ENCODE measurements at regions not wholly inside any gene's neighbourhood (a gene's known extent, or its start where the extent isn't known, plus 50 kb on each side); places are given as distances from the start of the nearest gene placed in this dataset.

- Histone ChIP-seq H3K36me3 (no peaks in the 10 kb centered on the region), H3K9me3 (no peaks in the 10 kb centered on the region), H3K27ac (no peak overlapping the region), H3K27me3 (ENCODE audit: low read depth) (no peaks in the 10 kb centered on the region), H3K4me3 (no peak overlapping the region), H3K4me1 (peaks cover 23% of the 10 kb centered on the region)
- ATAC-seq (no peak), DNase-seq (no peak)
- intact Hi-C loops (cut with DNase I): no loop called here
- no peak for TF ChIP-seq CTCF (IDR thresholded peaks at IDR 0.05)
These were observed 165.7 kb downstream of the BMP4 start for GRCh38 chr14:53790731-53791500.

GRCh38 chr14:53788566-53788965 lies 168.1 kb downstream of the BMP4 start:
- no peaks in the 10 kb centered on the region for H3K36me3 ChIP-seq
- DNase-seq: no peak
- H3K27me3 ChIP-seq (ENCODE audit: low read depth): no peaks in the 10 kb centered on the region
- H3K27ac ChIP-seq: no peak overlapping the region
- H3K9me3 ChIP-seq: no peaks in the 10 kb centered on the region
- no peak for TF ChIP-seq CTCF (IDR thresholded peaks at IDR 0.05)
- ATAC-seq: no peak
- no peak overlapping the region for H3K4me3 ChIP-seq
- peaks cover 7% of the 10 kb centered on the region for H3K4me1 ChIP-seq
- intact Hi-C loops (cut with DNase I): no loop called here

- no peak overlapping the region for H3K27ac ChIP-seq
- H3K4me1 ChIP-seq: peaks cover 4% of the 10 kb centered on the region
- no peaks in the 10 kb centered on the region for H3K36me3 ChIP-seq
- H3K27me3 ChIP-seq (ENCODE audit: low read depth): no peaks in the 10 kb centered on the region
- intact Hi-C loops (cut with DNase I): no loop called here
- no peak for TF ChIP-seq CTCF (IDR thresholded peaks at IDR 0.05)
- no peak for ATAC-seq
- H3K9me3 ChIP-seq: no peaks in the 10 kb centered on the region
- no peak for DNase-seq
- H3K4me3 ChIP-seq: no peak overlapping the region
These were observed 170.6 kb downstream of the BMP4 start for GRCh38 chr14:53786045-53786444.

- intact Hi-C loops (cut with DNase I): no loop called here
- Histone ChIP-seq H3K4me3 (no peak overlapping the region), H3K27ac (no peak overlapping the region), H3K27me3 (ENCODE audit: low read depth) (no peaks in the 10 kb centered on the region), H3K9me3 (no peaks in the 10 kb centered on the region), H3K36me3 (no peaks in the 10 kb centered on the region), H3K4me1 (no peaks in the 10 kb centered on the region)
- no peak for ATAC-seq
- DNase-seq: no peak
- TF ChIP-seq CTCF (IDR thresholded peaks at IDR 0.05): no peak
These were observed 171.9 kb downstream of the BMP4 start for GRCh38 chr14:53784688-53785087.

GRCh38 chr14:53783256-53783655 lies 173.4 kb downstream of the BMP4 start:
- intact Hi-C loops (cut with DNase I): no loop called here
- Histone ChIP-seq H3K4me3 (no peak overlapping the region), H3K4me1 (no peaks in the 10 kb centered on the region), H3K9me3 (no peaks in the 10 kb centered on the region), H3K27me3 (ENCODE audit: low read depth) (no peaks in the 10 kb centered on the region), H3K27ac (no peak overlapping the region), H3K36me3 (no peaks in the 10 kb centered on the region)
- TF ChIP-seq CTCF (IDR thresholded peaks at IDR 0.05): no peak
- DNase-seq (no peak), ATAC-seq (no peak)
